ENCODE measurements at regions not wholly inside any gene's neighbourhood (a gene's known extent, or its start where the extent isn't known, plus 50 kb on each side); places are given as distances from the start of the nearest gene placed in this dataset.

DNA sequence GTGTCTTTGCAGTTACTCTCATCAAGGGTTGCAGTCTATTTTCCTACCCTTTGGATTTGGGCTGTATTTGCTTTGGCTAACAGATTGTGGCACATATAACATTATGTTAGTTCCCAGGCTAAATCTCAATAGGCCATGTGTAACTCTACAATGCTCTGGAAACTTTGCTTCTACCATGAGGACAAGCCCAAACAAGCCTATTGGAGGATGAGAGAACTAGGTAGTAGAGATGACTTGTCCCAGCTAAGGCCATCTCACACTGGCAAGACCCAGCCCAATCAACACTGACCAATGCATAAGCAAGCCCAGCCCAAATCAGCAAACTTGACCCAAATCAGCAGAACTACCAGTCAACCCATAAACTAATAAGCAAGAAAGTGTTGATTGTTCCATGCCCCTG lies 311.8 kb downstream of the NDFIP2 start:
- TF ChIP-seq EZH2 (IDR thresholded peaks at IDR 0.05; ENCODE audit: borderline replicate concordance, low read depth, low read length, poor library complexity, severe bottlenecking): no peak
- TF ChIP-seq, protein P1, sequence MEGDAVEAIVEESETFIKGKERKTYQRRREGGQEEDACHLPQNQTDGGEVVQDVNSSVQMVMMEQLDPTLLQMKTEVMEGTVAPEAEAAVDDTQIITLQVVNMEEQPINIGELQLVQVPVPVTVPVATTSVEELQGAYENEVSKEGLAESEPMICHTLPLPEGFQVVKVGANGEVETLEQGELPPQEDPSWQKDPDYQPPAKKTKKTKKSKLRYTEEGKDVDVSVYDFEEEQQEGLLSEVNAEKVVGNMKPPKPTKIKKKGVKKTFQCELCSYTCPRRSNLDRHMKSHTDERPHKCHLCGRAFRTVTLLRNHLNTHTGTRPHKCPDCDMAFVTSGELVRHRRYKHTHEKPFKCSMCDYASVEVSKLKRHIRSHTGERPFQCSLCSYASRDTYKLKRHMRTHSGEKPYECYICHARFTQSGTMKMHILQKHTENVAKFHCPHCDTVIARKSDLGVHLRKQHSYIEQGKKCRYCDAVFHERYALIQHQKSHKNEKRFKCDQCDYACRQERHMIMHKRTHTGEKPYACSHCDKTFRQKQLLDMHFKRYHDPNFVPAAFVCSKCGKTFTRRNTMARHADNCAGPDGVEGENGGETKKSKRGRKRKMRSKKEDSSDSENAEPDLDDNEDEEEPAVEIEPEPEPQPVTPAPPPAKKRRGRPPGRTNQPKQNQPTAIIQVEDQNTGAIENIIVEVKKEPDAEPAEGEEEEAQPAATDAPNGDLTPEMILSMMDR (conservative IDR thresholded peaks at IDR 0.05; ENCODE audit: low read depth, low read length): no peak
- no peaks in the 10 kb centered on the region for H3K27me3 ChIP-seq (replicated peaks; ENCODE audit: insufficient read depth, low read depth, low read length, poor library complexity)
- H3K4me3 ChIP-seq (ENCODE audit: low read depth, low read length, poor library complexity, severe bottlenecking): no peak overlapping the region
- peaks cover 1% of the 10 kb centered on the region for H3K9me3 ChIP-seq (ENCODE audit: low read depth, low read length, poor library complexity, severe bottlenecking)
- CTCF ChIA-PET: no interaction called here
- DNase-seq (ENCODE audit: low spot score): no peak
- no peaks in the 10 kb centered on the region for H3K4me1 ChIP-seq (ENCODE audit: insufficient read depth, low read length, poor library complexity, severe bottlenecking)
- no peak overlapping the region for H3K27ac ChIP-seq (ENCODE audit: low read depth, low read length, poor library complexity, severe bottlenecking)
- POLR2A ChIA-PET (ENCODE audit: low non-redundant PET): no interaction called here
- BruUV-seq (replicated peaks): no TSS peak
- intact Hi-C loops (cut with micrococcal nuclease; ENCODE audit: unreplicated experiment): no loop called here
- no peaks in the 10 kb centered on the region for H3K36me3 ChIP-seq (ENCODE audit: insufficient read depth, low read length, poor library complexity, severe bottlenecking)

DNA sequence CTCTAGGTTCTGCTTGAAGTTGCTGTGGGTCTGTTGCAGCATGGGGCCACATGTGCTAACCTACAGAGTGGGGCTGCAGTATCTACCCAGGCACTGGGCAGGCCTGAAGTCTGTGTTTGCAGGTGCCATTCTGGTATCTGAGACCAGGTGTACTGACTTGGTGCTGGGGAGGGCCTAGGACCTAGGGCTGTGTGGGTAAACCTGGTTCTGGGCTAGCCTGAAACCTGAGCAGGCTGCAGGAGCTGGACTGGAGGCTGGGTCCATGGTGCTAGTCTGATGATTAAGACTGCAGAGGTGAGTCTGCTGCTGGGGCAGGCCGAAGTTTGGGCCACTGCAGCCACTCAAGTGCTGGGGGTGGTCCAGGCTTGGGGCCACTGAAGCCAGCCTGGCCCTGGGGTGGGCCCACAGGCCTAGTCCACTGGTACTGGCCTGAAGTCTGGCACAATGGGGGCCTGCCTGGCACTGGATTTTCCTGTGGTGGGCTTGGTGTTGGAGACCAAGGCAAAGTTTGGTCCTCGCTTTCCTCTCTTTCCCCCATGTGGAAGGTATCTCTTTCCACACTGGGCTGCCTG lies 310.6 kb downstream of the NDFIP2 start:
- CTCF ChIA-PET: no interaction called here
- no peak overlapping the region for H3K27ac ChIP-seq (ENCODE audit: low read depth, low read length, poor library complexity, severe bottlenecking)
- H3K27me3 ChIP-seq (replicated peaks; ENCODE audit: insufficient read depth, low read depth, low read length, poor library complexity): no peaks in the 10 kb centered on the region
- no peak overlapping the region for H3K4me3 ChIP-seq (ENCODE audit: low read depth, low read length, poor library complexity, severe bottlenecking)
- H3K4me1 ChIP-seq (ENCODE audit: insufficient read depth, low read length, poor library complexity, severe bottlenecking): no peaks in the 10 kb centered on the region
- POLR2A ChIA-PET (ENCODE audit: low non-redundant PET): no interaction called here
- DNase-seq (ENCODE audit: low spot score): no peak
- no TSS peak for BruUV-seq (replicated peaks)
- H3K9me3 ChIP-seq (ENCODE audit: low read depth, low read length, poor library complexity, severe bottlenecking): peaks cover 8% of the 10 kb centered on the region
- H3K36me3 ChIP-seq (ENCODE audit: insufficient read depth, low read length, poor library complexity, severe bottlenecking): no peaks in the 10 kb centered on the region
- no peak for TF ChIP-seq EZH2 (IDR thresholded peaks at IDR 0.05; ENCODE audit: borderline replicate concordance, low read depth, low read length, poor library complexity, severe bottlenecking)
- TF ChIP-seq, protein P1 (conservative IDR thresholded peaks at IDR 0.05; ENCODE audit: low read depth, low read length): no peak
- intact Hi-C loops (cut with micrococcal nuclease; ENCODE audit: unreplicated experiment): no loop called here

DNA sequence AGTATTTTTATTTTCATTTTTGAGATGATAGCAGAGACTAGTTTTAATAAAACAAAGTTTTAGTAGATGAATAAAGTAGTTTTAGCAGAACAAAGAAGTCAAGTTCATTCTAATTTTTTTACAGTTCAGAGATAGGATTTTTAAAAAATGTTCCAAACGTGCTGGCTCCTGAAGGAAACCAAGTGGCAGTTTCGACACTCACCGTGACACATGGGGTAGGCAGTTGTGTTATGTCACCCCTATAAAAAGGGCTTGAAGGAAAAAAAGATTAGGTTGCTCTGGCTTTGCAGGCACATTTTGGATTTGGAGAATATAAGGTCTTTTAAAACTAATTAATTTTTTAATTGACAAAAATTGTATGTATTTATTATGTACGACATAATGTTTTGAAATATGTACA lies 305.2 kb downstream of the NDFIP2 start:
- POLR2A ChIA-PET (ENCODE audit: low non-redundant PET): no interaction called here

More for the DNA sequence above, 305.2 kb downstream of the NDFIP2 start:
- H3K4me3 ChIP-seq (ENCODE audit: low read depth, low read length, poor library complexity, severe bottlenecking): no peak overlapping the region
- H3K27me3 ChIP-seq (replicated peaks; ENCODE audit: insufficient read depth, low read depth, low read length, poor library complexity): no peaks in the 10 kb centered on the region
- H3K27ac ChIP-seq (ENCODE audit: low read depth, low read length, poor library complexity, severe bottlenecking): no peak overlapping the region
- no peaks in the 10 kb centered on the region for H3K36me3 ChIP-seq (ENCODE audit: insufficient read depth, low read length, poor library complexity, severe bottlenecking)
- DNase-seq (ENCODE audit: low spot score): no peak
- H3K9me3 ChIP-seq (ENCODE audit: low read depth, low read length, poor library complexity, severe bottlenecking): peaks cover 8% of the 10 kb centered on the region
- CTCF ChIA-PET: no interaction called here
- no peaks in the 10 kb centered on the region for H3K4me1 ChIP-seq (ENCODE audit: insufficient read depth, low read length, poor library complexity, severe bottlenecking)
- BruUV-seq (replicated peaks): no TSS peak
- TF ChIP-seq, protein P1 (conservative IDR thresholded peaks at IDR 0.05; ENCODE audit: low read depth, low read length): no peak
- TF ChIP-seq EZH2 (IDR thresholded peaks at IDR 0.05; ENCODE audit: borderline replicate concordance, low read depth, low read length, poor library complexity, severe bottlenecking): no peak
- intact Hi-C loops (cut with micrococcal nuclease; ENCODE audit: unreplicated experiment): no loop called here
